GM13977 (cell line): ENCODE measurements at regions not wholly inside any gene's neighbourhood (a gene's known extent, or its start where the extent isn't known, plus 50 kb on each side); places are given as distances from the start of the nearest gene placed in this dataset.

ENCODE experiments used
- DNase-seq: peaks from one replicate; pipeline ENCODE4 v3.0.0; 2012; ENCODE audit warnings: low spot score
- in situ Hi-C: fragments of 300-500 bp; cut with MboI; formaldehyde crosslinking; loops from one replicate; pipeline ENCODE4 v1.12.0; 2022; ENCODE audit warnings: low sequenced_read_pairs, low pct_unique_long_range_greater_than_20kb, mixed read lengths, inconsistent platforms; ENCODE audit not compliant: unreplicated experiment
- TF ChIP-seq, protein P1 (sequence below): IDR thresholded peaks from 2 replicates; pipeline ENCODE4 v1.5.1; 2012; ENCODE audit warnings: mild to moderate bottlenecking, control low read depth; ENCODE audit not compliant: insufficient read depth; ENCODE audit errors: extremely low read depth, missing control alignments

DNA sequence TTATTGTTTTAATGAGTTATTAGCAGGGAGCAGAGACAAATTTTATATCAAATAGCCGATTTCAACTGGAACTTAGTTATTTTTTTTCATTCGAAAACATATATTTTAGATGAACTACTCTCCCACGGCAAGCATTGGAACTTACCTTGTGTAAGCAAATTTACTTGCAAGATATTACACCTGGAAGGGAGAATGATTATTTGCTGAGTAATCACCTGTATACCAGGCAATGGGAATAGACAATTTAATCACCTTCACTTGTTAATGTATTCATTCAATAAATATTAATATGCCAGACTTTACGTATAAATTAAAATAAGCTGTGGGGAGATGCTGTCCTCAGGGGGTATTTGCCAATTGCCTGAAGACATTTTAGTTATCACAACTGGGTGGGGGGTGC is 1069.9 kb upstream of the CHAC2 start:
- TF ChIP-seq, protein P1, sequence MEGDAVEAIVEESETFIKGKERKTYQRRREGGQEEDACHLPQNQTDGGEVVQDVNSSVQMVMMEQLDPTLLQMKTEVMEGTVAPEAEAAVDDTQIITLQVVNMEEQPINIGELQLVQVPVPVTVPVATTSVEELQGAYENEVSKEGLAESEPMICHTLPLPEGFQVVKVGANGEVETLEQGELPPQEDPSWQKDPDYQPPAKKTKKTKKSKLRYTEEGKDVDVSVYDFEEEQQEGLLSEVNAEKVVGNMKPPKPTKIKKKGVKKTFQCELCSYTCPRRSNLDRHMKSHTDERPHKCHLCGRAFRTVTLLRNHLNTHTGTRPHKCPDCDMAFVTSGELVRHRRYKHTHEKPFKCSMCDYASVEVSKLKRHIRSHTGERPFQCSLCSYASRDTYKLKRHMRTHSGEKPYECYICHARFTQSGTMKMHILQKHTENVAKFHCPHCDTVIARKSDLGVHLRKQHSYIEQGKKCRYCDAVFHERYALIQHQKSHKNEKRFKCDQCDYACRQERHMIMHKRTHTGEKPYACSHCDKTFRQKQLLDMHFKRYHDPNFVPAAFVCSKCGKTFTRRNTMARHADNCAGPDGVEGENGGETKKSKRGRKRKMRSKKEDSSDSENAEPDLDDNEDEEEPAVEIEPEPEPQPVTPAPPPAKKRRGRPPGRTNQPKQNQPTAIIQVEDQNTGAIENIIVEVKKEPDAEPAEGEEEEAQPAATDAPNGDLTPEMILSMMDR = no peak
- in situ Hi-C loops = no loop called here

DNA sequence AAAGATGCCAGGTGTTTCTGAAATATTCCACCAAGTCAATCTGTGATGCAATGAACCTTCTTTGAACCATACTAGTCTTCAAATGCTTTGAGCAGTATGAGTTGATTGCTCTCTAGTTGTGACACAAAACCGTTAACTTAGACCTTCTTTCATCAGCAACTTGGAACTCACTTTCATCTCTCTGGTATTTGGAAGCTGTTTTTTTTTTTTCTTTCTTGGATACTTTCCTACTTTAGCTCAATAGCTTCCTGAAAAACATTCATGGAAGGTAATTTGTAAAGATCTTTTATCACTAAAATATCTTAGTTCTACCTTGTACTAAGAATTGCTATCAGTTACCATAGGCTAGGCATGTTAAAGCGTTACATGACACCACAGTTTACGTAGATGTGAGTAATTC is 1071.9 kb upstream of the CHAC2 start:
- no peak for DNase-seq
- TF ChIP-seq, protein P1 = no peak
- in situ Hi-C loops = no loop called here

More for the DNA sequence above, 1069.9 kb upstream of the CHAC2 start:
- no peak for DNase-seq

DNA sequence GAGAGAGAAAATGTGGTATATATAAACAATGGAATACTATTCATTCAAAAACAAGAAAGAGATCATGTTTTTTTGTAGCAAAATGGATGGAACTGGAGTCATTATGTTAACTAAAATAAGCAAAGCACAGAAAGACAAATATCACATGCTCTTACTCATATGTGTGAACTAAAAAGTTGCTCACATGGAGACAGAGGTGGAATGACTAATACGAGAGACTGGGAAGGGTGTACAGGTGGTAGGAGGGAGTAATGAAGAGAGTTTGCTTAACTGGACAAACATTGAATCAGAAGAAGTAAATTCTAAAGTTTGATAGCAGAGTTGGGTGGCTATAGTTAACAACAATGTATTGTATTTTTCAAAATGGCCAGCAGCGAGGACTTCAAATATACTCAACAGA is 1080.7 kb upstream of the CHAC2 start:
- TF ChIP-seq, protein P1 = no peak
- DNase-seq = no peak
- in situ Hi-C loops = no loop called here

DNA sequence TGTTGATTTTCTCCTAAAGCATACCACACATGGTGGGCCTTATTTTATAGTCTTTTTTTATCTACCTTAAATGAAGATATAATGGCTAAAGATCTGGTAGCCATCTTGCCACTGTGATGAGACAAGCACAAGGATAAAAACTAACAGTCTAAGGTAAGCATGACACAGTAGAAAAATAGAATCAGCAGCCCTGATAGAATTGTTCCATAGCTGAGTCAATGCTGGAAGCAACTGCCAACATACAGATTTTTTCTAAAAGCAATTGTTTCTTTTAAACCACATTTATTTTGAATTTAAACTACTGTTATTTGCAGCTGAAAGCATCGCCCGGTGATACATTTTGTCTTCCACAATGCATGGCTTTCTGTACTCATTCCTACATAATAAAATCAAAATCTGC is 1091.5 kb upstream of the CHAC2 start:
- no peak for DNase-seq
- TF ChIP-seq, protein P1 = no peak
- in situ Hi-C loops = no loop called here

DNA sequence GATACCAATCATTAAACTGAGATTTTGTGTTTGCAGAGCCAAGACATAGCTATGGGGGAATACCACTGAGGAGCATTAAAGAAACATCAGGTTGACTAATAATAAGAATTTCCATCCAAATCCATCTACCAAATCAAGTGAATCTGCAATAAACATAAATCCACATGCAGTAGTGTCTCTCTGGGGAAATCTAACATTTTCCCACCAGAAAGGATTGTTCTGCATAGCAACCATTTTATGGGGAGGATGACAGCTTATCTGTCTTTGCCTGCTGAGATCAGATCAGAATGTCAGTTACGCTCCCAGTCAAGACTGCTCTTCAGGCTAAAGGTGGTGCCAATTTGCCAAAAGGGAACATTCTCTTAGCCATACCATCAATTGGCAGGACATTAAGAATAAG is 1098.9 kb upstream of the CHAC2 start:
- DNase-seq = no peak
- in situ Hi-C loops = no loop called here
- TF ChIP-seq, protein P1 = no peak

DNA sequence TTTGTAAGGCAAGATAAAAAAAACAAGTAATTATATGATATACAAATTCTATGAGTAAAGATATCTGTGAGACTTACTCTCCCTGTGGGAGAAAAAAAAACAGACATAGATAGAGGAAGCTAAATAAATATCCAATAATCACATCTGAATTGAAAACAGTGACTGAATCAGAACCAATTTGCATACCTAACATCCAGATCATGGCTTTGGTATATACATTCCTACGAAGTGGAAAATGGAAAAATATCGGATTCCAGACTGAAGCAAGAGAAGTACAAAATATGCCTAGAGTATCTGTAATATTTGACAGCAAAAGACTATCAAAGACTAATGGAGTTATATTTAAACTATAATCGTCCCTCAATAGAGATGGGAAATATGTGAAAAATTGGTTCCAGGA is 1108.1 kb upstream of the CHAC2 start:
- TF ChIP-seq, protein P1 = no peak
- no peak for DNase-seq
- in situ Hi-C loops = no loop called here

DNA sequence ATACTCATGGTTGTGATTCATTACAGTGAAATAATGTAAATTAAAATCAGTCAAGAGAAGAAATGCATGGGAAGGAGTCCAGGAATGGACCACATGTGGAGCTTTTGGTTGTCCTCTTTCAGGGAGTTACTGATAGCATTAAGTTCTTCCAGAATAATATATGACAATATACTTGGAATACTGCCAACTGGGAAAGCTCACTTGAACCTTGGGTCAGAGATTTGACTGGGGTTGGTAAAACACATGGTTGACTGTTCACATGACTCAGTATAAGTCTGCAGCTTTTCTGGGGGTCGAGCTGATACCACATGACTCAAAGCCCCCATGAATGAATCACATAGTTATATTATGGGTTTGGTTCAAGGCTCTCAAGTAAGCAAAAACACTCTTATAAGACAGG is 1109.0 kb upstream of the CHAC2 start:
- in situ Hi-C loops = no loop called here
- TF ChIP-seq, protein P1 = no peak
- no peak for DNase-seq
